22Rv1 (cell line): ENCODE measurements at regions not wholly inside any gene's neighbourhood (a gene's known extent, or its start where the extent isn't known, plus 50 kb on each side); places are given as distances from the start of the nearest gene placed in this dataset.
"Not testable (repeated sequence)": the region's sequence is repeated elsewhere in the genome, so short reads cannot be mapped to it uniquely, and the experiment has no call there.

Source experiments
- ZFX ChIP-seq: fragments of 450-650 bp; IDR thresholded peaks from 2 replicates; pipeline ENCODE4 v1.6.1; 2017; ENCODE audit warnings: antibody characterized with exemption, borderline replicate concordance
- TF ChIP-seq, protein P1 (sequence below): fragments of 450-650 bp; IDR thresholded peaks from 2 replicates; pipeline ENCODE4 v1.5.1; 2017; ENCODE audit warnings: mild to moderate bottlenecking

DNA sequence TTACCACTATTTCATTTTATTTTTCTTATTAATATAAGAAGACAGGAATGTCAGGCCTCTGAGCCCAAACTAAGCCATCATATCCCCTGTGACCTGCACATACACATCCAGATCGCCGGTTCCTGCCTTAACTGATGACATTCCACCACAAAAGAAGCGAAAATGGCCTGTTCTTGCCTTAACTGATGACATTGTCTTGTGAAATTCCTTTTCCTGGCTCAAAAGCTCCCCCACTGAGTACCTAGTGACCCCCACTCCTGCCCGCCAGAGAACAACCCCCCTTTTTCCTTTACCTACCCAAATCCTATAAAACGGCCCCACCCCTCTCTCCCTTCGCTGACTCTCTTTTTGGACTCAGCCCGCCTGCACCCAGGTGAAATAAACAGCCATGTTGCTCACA, 77.8 kb upstream of the FANCL start:
- TF ChIP-seq, protein P1, sequence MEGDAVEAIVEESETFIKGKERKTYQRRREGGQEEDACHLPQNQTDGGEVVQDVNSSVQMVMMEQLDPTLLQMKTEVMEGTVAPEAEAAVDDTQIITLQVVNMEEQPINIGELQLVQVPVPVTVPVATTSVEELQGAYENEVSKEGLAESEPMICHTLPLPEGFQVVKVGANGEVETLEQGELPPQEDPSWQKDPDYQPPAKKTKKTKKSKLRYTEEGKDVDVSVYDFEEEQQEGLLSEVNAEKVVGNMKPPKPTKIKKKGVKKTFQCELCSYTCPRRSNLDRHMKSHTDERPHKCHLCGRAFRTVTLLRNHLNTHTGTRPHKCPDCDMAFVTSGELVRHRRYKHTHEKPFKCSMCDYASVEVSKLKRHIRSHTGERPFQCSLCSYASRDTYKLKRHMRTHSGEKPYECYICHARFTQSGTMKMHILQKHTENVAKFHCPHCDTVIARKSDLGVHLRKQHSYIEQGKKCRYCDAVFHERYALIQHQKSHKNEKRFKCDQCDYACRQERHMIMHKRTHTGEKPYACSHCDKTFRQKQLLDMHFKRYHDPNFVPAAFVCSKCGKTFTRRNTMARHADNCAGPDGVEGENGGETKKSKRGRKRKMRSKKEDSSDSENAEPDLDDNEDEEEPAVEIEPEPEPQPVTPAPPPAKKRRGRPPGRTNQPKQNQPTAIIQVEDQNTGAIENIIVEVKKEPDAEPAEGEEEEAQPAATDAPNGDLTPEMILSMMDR: not testable (repeated sequence)
- not testable (repeated sequence) for TF ChIP-seq ZFX
